NB4 (cell line): ENCODE measurements at regions not wholly inside any gene's neighbourhood (a gene's known extent, or its start where the extent isn't known, plus 50 kb on each side); places are given as distances from the start of the nearest gene placed in this dataset.

Experiments used
- DNase-seq: peaks from one replicate; pipeline ENCODE4 v3.0.0; 2010; ENCODE audit warnings: low read depth
- H3K4me3 ChIP-seq: one replicate; pipeline ENCODE4 v1.5.1; 2011; ENCODE audit warnings: mild to moderate bottlenecking, low read depth, low read length, moderate library complexity
- MYC ChIP-seq: IDR thresholded peaks from 2 replicates; pipeline ENCODE4 v1.6.1; 2011; ENCODE audit warnings: low read depth, low read length
- POLR2A ChIP-seq: IDR thresholded peaks from 2 replicates; pipeline ENCODE4 v1.6.1; 2011; ENCODE audit warnings: mild to moderate bottlenecking; ENCODE audit not compliant: insufficient read length; ENCODE audit errors: extremely low read depth
- TF ChIP-seq, protein P1 (sequence below): IDR thresholded peaks from one replicate; pipeline ENCODE4 v1.5.1; 2012; ENCODE audit warnings: low read depth, low read length
- TF ChIP-seq, protein P2 (sequence below): IDR thresholded peaks from 2 replicates; pipeline ENCODE4 v1.6.1; 2011; ENCODE audit warnings: low read depth, low read length

- DNase-seq = no peak
- no peak overlapping the region for H3K4me3 ChIP-seq
- TF ChIP-seq, protein P1, sequence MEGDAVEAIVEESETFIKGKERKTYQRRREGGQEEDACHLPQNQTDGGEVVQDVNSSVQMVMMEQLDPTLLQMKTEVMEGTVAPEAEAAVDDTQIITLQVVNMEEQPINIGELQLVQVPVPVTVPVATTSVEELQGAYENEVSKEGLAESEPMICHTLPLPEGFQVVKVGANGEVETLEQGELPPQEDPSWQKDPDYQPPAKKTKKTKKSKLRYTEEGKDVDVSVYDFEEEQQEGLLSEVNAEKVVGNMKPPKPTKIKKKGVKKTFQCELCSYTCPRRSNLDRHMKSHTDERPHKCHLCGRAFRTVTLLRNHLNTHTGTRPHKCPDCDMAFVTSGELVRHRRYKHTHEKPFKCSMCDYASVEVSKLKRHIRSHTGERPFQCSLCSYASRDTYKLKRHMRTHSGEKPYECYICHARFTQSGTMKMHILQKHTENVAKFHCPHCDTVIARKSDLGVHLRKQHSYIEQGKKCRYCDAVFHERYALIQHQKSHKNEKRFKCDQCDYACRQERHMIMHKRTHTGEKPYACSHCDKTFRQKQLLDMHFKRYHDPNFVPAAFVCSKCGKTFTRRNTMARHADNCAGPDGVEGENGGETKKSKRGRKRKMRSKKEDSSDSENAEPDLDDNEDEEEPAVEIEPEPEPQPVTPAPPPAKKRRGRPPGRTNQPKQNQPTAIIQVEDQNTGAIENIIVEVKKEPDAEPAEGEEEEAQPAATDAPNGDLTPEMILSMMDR = no peak
- TF ChIP-seq, protein P2, sequence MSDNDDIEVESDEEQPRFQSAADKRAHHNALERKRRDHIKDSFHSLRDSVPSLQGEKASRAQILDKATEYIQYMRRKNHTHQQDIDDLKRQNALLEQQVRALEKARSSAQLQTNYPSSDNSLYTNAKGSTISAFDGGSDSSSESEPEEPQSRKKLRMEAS = no peak
- TF ChIP-seq MYC (no peak), POLR2A (no peak)
Measured at GRCh38 chr20:10962937-10963336, 289.1 kb upstream of the JAG1 start.

- no peak for TF ChIP-seq POLR2A
- no peak for TF ChIP-seq MYC
- TF ChIP-seq, protein P1 = no peak
- TF ChIP-seq, protein P2 = no peak
Measured at GRCh38 chr20:10963717-10964266, 290.0 kb upstream of the JAG1 start.

GRCh38 chr20:10965936-10966470 lies 292.2 kb upstream of the JAG1 start:
- no peak for TF ChIP-seq POLR2A
- TF ChIP-seq, protein P2 = no peak
- TF ChIP-seq, protein P1 = no peak
- TF ChIP-seq MYC = no peak
- no peak for DNase-seq
- H3K4me3 ChIP-seq = no peak overlapping the region

More at GRCh38 chr20:10963717-10964266, 290.0 kb upstream of the JAG1 start:
- no peak for DNase-seq
- H3K4me3 ChIP-seq = no peak overlapping the region

- TF ChIP-seq, protein P2 = no peak
- TF ChIP-seq MYC (no peak), POLR2A (no peak)
- TF ChIP-seq, protein P1 = no peak
- DNase-seq = no peak
- H3K4me3 ChIP-seq = no peak overlapping the region
Measured at GRCh38 chr20:10970109-10970508, 296.3 kb upstream of the JAG1 start.

GRCh38 chr20:10971096-10971495 lies 297.3 kb upstream of the JAG1 start:
- no peak for TF ChIP-seq POLR2A
- TF ChIP-seq, protein P2 = no peak
- no peak for DNase-seq
- H3K4me3 ChIP-seq = no peak overlapping the region

DNA sequence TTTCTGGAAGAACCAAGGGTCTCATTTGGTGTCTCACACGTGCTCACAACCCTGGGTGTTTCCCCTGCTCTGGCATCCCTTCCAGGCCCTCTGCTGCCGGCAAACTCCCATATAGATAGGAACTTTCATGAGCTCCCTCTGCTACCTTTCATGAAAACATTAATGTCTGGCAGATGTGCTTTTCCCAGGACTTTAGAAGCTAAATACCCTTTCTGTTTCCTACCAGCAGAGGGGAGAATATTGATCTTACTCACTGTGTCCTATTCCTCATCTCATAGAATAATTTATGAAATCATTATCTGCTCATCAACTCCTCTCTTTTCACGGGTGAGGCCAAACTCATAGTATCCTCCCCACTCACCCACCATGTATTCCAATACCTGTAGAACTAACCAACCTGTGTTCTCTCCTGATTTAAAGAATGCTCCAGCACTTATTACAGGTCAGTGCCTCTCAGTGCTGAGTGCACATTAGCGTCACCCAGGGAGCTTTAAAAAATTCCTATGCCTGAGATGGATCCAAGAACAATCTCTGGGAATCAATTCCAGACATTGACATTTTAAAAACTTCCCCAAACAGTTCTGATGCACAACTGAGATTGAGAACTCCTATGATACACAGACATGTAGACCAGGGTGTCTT lies 298.5 kb upstream of the JAG1 start:
- H3K4me3 ChIP-seq = no peak overlapping the region
- TF ChIP-seq, protein P2 = no peak
- TF ChIP-seq MYC (no peak), POLR2A (no peak)
- TF ChIP-seq, protein P1 = no peak
- no peak for DNase-seq
